ENCODE measurements at regions not wholly inside any gene's neighbourhood (a gene's known extent, or its start where the extent isn't known, plus 50 kb on each side); places are given as distances from the start of the nearest gene placed in this dataset.

DNA sequence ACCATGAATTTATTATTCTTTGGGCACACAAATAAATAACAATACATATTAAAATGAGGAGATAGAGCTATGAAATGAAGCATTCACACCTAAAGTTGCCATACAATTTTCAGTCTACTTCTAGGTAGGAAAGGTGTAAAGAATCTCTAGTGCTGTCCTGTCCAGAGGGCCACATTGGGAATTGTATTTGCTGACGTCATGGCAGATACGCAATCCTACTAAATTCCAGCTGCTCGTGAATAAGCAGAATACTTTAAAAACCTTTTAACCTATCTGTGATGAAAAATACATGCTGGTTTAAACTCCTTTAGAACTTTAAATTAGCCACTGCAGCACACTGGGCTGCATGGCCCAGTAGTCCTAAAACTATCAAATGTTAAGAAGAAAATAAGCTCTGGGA is 236.1 kb downstream of the FSCB start:
- Histone ChIP-seq H2AK5ac (ENCODE audit: low read length, severe bottlenecking) (no peak overlapping the region), H3K27me3 (ENCODE audit: control insufficient read depth in 1 of 2, insufficient read depth in 1 of 2, low read length in 2 of 2) (no peaks in the 10 kb centered on the region), H2BK15ac (ENCODE audit: low read depth, poor library complexity, severe bottlenecking) (no peak overlapping the region), H3K4me3 (ENCODE audit: insufficient read depth in 1 of 2, low read depth in 1 of 2, low read length in 2 of 2) (no peak overlapping the region), H3K4ac (ENCODE audit: low read depth in 1 of 2, low read length in 2 of 2) (no peak overlapping the region), H3K18ac (ENCODE audit: low read depth in 1 of 2, low read length in 2 of 2) (no peak overlapping the region), H3K4me1 (ENCODE audit: control insufficient read depth, insufficient read depth, low read depth, low read length) (no peaks in the 10 kb centered on the region), H4K91ac (ENCODE audit: low read length) (no peak overlapping the region), H3K79me1 (replicated peaks; ENCODE audit: low read length, poor library complexity, severe bottlenecking) (no peaks in the 10 kb centered on the region), H3K4me2 (ENCODE audit: low read length, poor library complexity, severe bottlenecking) (no peak overlapping the region), H3K23ac (ENCODE audit: low read length in 2 of 2) (no peak overlapping the region), H4K8ac (ENCODE audit: low read length) (no peak overlapping the region), H3K36me3 (ENCODE audit: control insufficient read depth in 1 of 2, insufficient read depth in 2 of 2, low read depth in 1 of 2, low read length in 2 of 2) (no peaks in the 10 kb centered on the region), H3K27ac (ENCODE audit: low read length, poor library complexity, severe bottlenecking) (no peak overlapping the region), H3K9ac (ENCODE audit: low read length) (no peak overlapping the region), H3K9me3 (ENCODE audit: control insufficient read depth, low read length) (no peaks in the 10 kb centered on the region), H2BK5ac (ENCODE audit: low read depth, low read length, poor library complexity, severe bottlenecking) (no peak overlapping the region), H2BK12ac (ENCODE audit: low read length in 2 of 2) (no peak overlapping the region), H2AFZ (ENCODE audit: low read depth, low read length) (no peak overlapping the region), H3K14ac (ENCODE audit: low read length in 2 of 2) (no peak overlapping the region), H2BK120ac (ENCODE audit: low read depth, low read length) (no peak overlapping the region)
- DNase-seq = no peak
- WGBS = 89% methylated on average over 3 of the region's 3 CpGs

DNA sequence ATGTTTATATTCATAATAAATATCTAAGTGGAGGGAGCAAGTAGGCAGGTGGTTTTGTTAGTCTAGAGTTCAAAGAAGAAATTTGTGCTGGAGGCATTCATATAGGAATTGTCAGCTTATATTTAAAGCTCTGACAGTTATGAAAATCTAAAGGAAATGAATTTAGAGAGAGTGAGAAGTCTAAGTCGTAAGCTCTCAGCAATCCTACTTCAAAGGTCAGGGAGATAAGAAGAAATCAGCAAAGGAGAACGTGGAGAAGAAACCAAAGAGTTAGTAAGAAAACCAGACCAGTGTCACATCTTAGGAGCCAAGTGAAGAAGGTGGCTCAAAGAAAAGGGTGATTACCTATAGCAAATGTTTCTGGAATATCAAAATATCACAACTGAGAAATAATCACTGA is 241.8 kb downstream of the FSCB start:
- Histone ChIP-seq H3K4me1 (ENCODE audit: control insufficient read depth, insufficient read depth, low read depth, low read length) (no peaks in the 10 kb centered on the region), H3K36me3 (ENCODE audit: control insufficient read depth in 1 of 2, insufficient read depth in 2 of 2, low read depth in 1 of 2, low read length in 2 of 2) (no peaks in the 10 kb centered on the region), H2AK5ac (ENCODE audit: low read length, severe bottlenecking) (no peak overlapping the region), H3K79me1 (replicated peaks; ENCODE audit: low read length, poor library complexity, severe bottlenecking) (no peaks in the 10 kb centered on the region), H2BK120ac (ENCODE audit: low read depth, low read length) (no peak overlapping the region), H2BK12ac (ENCODE audit: low read length in 2 of 2) (no peak overlapping the region), H3K4me3 (ENCODE audit: insufficient read depth in 1 of 2, low read depth in 1 of 2, low read length in 2 of 2) (no peak overlapping the region), H4K91ac (ENCODE audit: low read length) (no peak overlapping the region), H2BK15ac (ENCODE audit: low read depth, poor library complexity, severe bottlenecking) (no peak overlapping the region), H3K27ac (ENCODE audit: low read length, poor library complexity, severe bottlenecking) (no peak overlapping the region), H3K9ac (ENCODE audit: low read length) (no peak overlapping the region), H3K4ac (ENCODE audit: low read depth in 1 of 2, low read length in 2 of 2) (no peak overlapping the region), H3K9me3 (ENCODE audit: control insufficient read depth, low read length) (peaks cover 7% of the 10 kb centered on the region), H3K27me3 (ENCODE audit: control insufficient read depth in 1 of 2, insufficient read depth in 1 of 2, low read length in 2 of 2) (no peaks in the 10 kb centered on the region), H2BK5ac (ENCODE audit: low read depth, low read length, poor library complexity, severe bottlenecking) (no peak overlapping the region), H3K14ac (ENCODE audit: low read length in 2 of 2) (no peak overlapping the region), H2AFZ (ENCODE audit: low read depth, low read length) (no peak overlapping the region), H4K8ac (ENCODE audit: low read length) (no peak overlapping the region), H3K23ac (ENCODE audit: low read length in 2 of 2) (no peak overlapping the region), H3K4me2 (ENCODE audit: low read length, poor library complexity, severe bottlenecking) (no peak overlapping the region), H3K18ac (ENCODE audit: low read depth in 1 of 2, low read length in 2 of 2) (no peak overlapping the region)
- WGBS = 40% methylated on average over 2 of the region's 2 CpGs
- DNase-seq = no peak

DNA sequence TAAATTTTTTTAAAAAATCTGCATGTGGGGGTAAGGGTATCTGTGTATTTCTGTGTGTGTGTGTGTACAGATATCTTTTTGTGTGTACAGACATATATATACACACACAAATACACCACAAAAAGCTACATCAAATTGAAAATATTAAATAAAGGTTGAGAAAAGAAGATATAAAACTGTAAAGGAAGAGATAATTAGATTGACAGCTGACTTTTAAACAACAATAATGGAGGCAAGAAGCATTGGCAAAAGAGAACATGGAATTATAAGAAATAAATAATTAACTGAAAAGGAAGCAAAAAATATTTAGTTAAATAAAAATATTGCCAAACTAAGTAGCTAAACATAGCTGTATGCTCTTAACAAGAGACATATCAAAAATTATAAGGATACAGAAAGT is 291.4 kb downstream of the FSCB start:
- H2AK5ac ChIP-seq (ENCODE audit: low read length, severe bottlenecking) = no peak overlapping the region
- no peak overlapping the region for H2AFZ ChIP-seq (ENCODE audit: low read depth, low read length)
- no peaks in the 10 kb centered on the region for H3K27me3 ChIP-seq (ENCODE audit: control insufficient read depth in 1 of 2, insufficient read depth in 1 of 2, low read length in 2 of 2)
- no peak overlapping the region for H3K27ac ChIP-seq (ENCODE audit: low read length, poor library complexity, severe bottlenecking)
- no peak overlapping the region for H4K8ac ChIP-seq (ENCODE audit: low read length)
- H3K36me3 ChIP-seq (ENCODE audit: control insufficient read depth in 1 of 2, insufficient read depth in 2 of 2, low read depth in 1 of 2, low read length in 2 of 2) = no peaks in the 10 kb centered on the region
- H2BK120ac ChIP-seq (ENCODE audit: low read depth, low read length) = no peak overlapping the region
- no peak overlapping the region for H4K91ac ChIP-seq (ENCODE audit: low read length)
- no peak overlapping the region for H2BK15ac ChIP-seq (ENCODE audit: low read depth, poor library complexity, severe bottlenecking)
- H3K4ac ChIP-seq (ENCODE audit: low read depth in 1 of 2, low read length in 2 of 2) = no peak overlapping the region
- no peak overlapping the region for H3K4me3 ChIP-seq (ENCODE audit: insufficient read depth in 1 of 2, low read depth in 1 of 2, low read length in 2 of 2)
- no peak overlapping the region for H3K9ac ChIP-seq (ENCODE audit: low read length)
- H3K9me3 ChIP-seq (ENCODE audit: control insufficient read depth, low read length) = peaks cover 24% of the 10 kb centered on the region
- H3K14ac ChIP-seq (ENCODE audit: low read length in 2 of 2) = no peak overlapping the region
- H3K18ac ChIP-seq (ENCODE audit: low read depth in 1 of 2, low read length in 2 of 2) = no peak overlapping the region
- H3K4me2 ChIP-seq (ENCODE audit: low read length, poor library complexity, severe bottlenecking) = no peak overlapping the region
- H3K79me1 ChIP-seq (replicated peaks; ENCODE audit: low read length, poor library complexity, severe bottlenecking) = no peaks in the 10 kb centered on the region
- H3K4me1 ChIP-seq (ENCODE audit: control insufficient read depth, insufficient read depth, low read depth, low read length) = no peaks in the 10 kb centered on the region
- no peak overlapping the region for H2BK5ac ChIP-seq (ENCODE audit: low read depth, low read length, poor library complexity, severe bottlenecking)
- no peak for DNase-seq
- no peak overlapping the region for H2BK12ac ChIP-seq (ENCODE audit: low read length in 2 of 2)
- H3K23ac ChIP-seq (ENCODE audit: low read length in 2 of 2) = no peak overlapping the region

DNA sequence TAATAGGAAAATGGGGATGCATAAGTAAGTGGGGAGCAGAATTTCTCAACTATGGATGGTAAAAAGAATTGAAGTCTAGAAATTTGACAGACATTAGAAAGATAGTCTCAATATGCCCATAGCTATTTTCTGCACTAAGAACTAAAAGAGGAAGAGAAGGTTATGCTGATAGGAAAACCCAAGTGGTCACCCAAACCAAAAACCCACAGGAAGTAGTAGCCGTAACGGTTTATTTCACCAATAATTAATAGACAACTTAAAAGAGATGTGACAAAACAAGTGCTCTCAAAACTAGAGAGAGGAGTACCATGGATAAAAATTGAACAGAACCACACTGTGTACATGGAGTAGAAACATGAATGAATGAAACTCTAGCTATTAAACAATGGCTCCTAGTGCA is 295.4 kb downstream of the FSCB start:
- DNase-seq = no peak
- H3K9me3 ChIP-seq (ENCODE audit: control insufficient read depth, low read length) = peaks cover 21% of the 10 kb centered on the region
- H3K27me3 ChIP-seq (ENCODE audit: control insufficient read depth in 1 of 2, insufficient read depth in 1 of 2, low read length in 2 of 2) = no peaks in the 10 kb centered on the region
- H2BK15ac ChIP-seq (ENCODE audit: low read depth, poor library complexity, severe bottlenecking) = no peak overlapping the region
- no peak overlapping the region for H4K91ac ChIP-seq (ENCODE audit: low read length)
- no peak overlapping the region for H3K4me2 ChIP-seq (ENCODE audit: low read length, poor library complexity, severe bottlenecking)
- H2AK5ac ChIP-seq (ENCODE audit: low read length, severe bottlenecking) = no peak overlapping the region
- no peak overlapping the region for H3K18ac ChIP-seq (ENCODE audit: low read depth in 1 of 2, low read length in 2 of 2)
- no CpG with 5 or more reads among the region's 2 CpGs for WGBS
- no peak overlapping the region for H2BK5ac ChIP-seq (ENCODE audit: low read depth, low read length, poor library complexity, severe bottlenecking)
- no peak overlapping the region for H2BK120ac ChIP-seq (ENCODE audit: low read depth, low read length)
- H3K79me1 ChIP-seq (replicated peaks; ENCODE audit: low read length, poor library complexity, severe bottlenecking) = no peaks in the 10 kb centered on the region
- no peak overlapping the region for H2AFZ ChIP-seq (ENCODE audit: low read depth, low read length)
- no peak overlapping the region for H2BK12ac ChIP-seq (ENCODE audit: low read length in 2 of 2)
- no peak overlapping the region for H3K23ac ChIP-seq (ENCODE audit: low read length in 2 of 2)
- no peak overlapping the region for H3K4me3 ChIP-seq (ENCODE audit: insufficient read depth in 1 of 2, low read depth in 1 of 2, low read length in 2 of 2)
- H3K36me3 ChIP-seq (ENCODE audit: control insufficient read depth in 1 of 2, insufficient read depth in 2 of 2, low read depth in 1 of 2, low read length in 2 of 2) = no peaks in the 10 kb centered on the region
- H3K4ac ChIP-seq (ENCODE audit: low read depth in 1 of 2, low read length in 2 of 2) = no peak overlapping the region
- H3K14ac ChIP-seq (ENCODE audit: low read length in 2 of 2) = no peak overlapping the region
- no peak overlapping the region for H4K8ac ChIP-seq (ENCODE audit: low read length)
- no peaks in the 10 kb centered on the region for H3K4me1 ChIP-seq (ENCODE audit: control insufficient read depth, insufficient read depth, low read depth, low read length)
- H3K27ac ChIP-seq (ENCODE audit: low read length, poor library complexity, severe bottlenecking) = no peak overlapping the region
- no peak overlapping the region for H3K9ac ChIP-seq (ENCODE audit: low read length)

Data from mesenchymal stem cell (in vitro differentiated cells and primary cell).